Stimulated activated naive CD8-positive, alpha-beta T cell treated with anti-CD3 and anti-CD28 coated beads, Interleukin-15, Interleukin-2, amounts not matched to agents 100 ng/mL and 50 ng/mL, for 24 hours (primary cell): ENCODE measurements at regions not wholly inside any gene's neighbourhood (a gene's known extent, or its start where the extent isn't known, plus 50 kb on each side); places are given as distances from the start of the nearest gene placed in this dataset.

Source experiments
- H3K27ac Mint-ChIP-seq: one replicate; pipeline ENCODE4 v1.8.0; 2021; ENCODE audit warnings: mild to moderate bottlenecking, mixed read lengths
- H3K27me3 Mint-ChIP-seq: one replicate; pipeline ENCODE4 v1.8.0; 2021; ENCODE audit warnings: mixed read lengths
- H3K36me3 Mint-ChIP-seq: one replicate; pipeline ENCODE4 v1.8.0; 2021; ENCODE audit warnings: low read depth, mixed read lengths
- H3K4me1 Mint-ChIP-seq: one replicate; pipeline ENCODE4 v1.8.0; 2021; ENCODE audit warnings: low read depth, mixed read lengths
- H3K4me3 Mint-ChIP-seq: one replicate; pipeline ENCODE4 v1.8.0; 2021; ENCODE audit warnings: mild to moderate bottlenecking, mixed read lengths
- H3K9me3 Mint-ChIP-seq: one replicate; pipeline ENCODE4 v1.8.0; 2021; ENCODE audit warnings: mixed read lengths

GRCh38 chr1:221157026-221157761 is 278.0 kb downstream of the HLX start:
- Mint-ChIP-seq H3K9me3 (no peaks in the 10 kb centered on the region), H3K4me3 (no peak overlapping the region), H3K36me3 (no peaks in the 10 kb centered on the region), H3K27me3 (peaks cover 11% of the 10 kb centered on the region), H3K4me1 (no peaks in the 10 kb centered on the region), H3K27ac (no peak overlapping the region)

- H3K27ac Mint-ChIP-seq, result no peak overlapping the region
- peaks cover 16% of the 10 kb centered on the region for H3K27me3 Mint-ChIP-seq
- no peak overlapping the region for H3K4me3 Mint-ChIP-seq
- H3K36me3 Mint-ChIP-seq, result no peaks in the 10 kb centered on the region
- H3K9me3 Mint-ChIP-seq, result no peaks in the 10 kb centered on the region
- no peaks in the 10 kb centered on the region for H3K4me1 Mint-ChIP-seq
Observed at GRCh38 chr1:221159608-221160007, 280.4 kb downstream of the HLX start.

GRCh38 chr1:221161571-221162041 is 282.4 kb downstream of the HLX start:
- Mint-ChIP-seq H3K27me3 (peaks cover 20% of the 10 kb centered on the region), H3K36me3 (no peaks in the 10 kb centered on the region), H3K9me3 (no peaks in the 10 kb centered on the region), H3K4me3 (no peak overlapping the region), H3K4me1 (peaks cover 2% of the 10 kb centered on the region), H3K27ac (no peak overlapping the region)

GRCh38 chr1:221162352-221162751 is 283.1 kb downstream of the HLX start:
- Mint-ChIP-seq H3K36me3 (no peaks in the 10 kb centered on the region), H3K4me3 (no peak overlapping the region), H3K27ac (no peak overlapping the region), H3K9me3 (no peaks in the 10 kb centered on the region), H3K27me3 (peaks cover 23% of the 10 kb centered on the region), H3K4me1 (peaks cover 9% of the 10 kb centered on the region)

GRCh38 chr1:221162939-221163338 is 283.7 kb downstream of the HLX start:
- Mint-ChIP-seq H3K27me3 (peaks cover 28% of the 10 kb centered on the region), H3K4me3 (no peak overlapping the region)

GRCh38 chr1:221164029-221164428 is 284.8 kb downstream of the HLX start:
- no peak overlapping the region for H3K4me3 Mint-ChIP-seq
- no peaks in the 10 kb centered on the region for H3K36me3 Mint-ChIP-seq
- peaks cover 16% of the 10 kb centered on the region for H3K4me1 Mint-ChIP-seq
- no peaks in the 10 kb centered on the region for H3K9me3 Mint-ChIP-seq
- no peak overlapping the region for H3K27ac Mint-ChIP-seq
- H3K27me3 Mint-ChIP-seq, result peaks cover 28% of the 10 kb centered on the region

More at GRCh38 chr1:221162939-221163338, 283.7 kb downstream of the HLX start:
- peaks cover 15% of the 10 kb centered on the region for H3K4me1 Mint-ChIP-seq
- H3K27ac Mint-ChIP-seq, result no peak overlapping the region
- no peaks in the 10 kb centered on the region for H3K9me3 Mint-ChIP-seq
- no peaks in the 10 kb centered on the region for H3K36me3 Mint-ChIP-seq

GRCh38 chr1:221164951-221165838 is 286.0 kb downstream of the HLX start:
- H3K27ac Mint-ChIP-seq, result no peak overlapping the region
- no peaks in the 10 kb centered on the region for H3K36me3 Mint-ChIP-seq
- H3K4me1 Mint-ChIP-seq, result peaks cover 16% of the 10 kb centered on the region
- peaks cover 28% of the 10 kb centered on the region for H3K27me3 Mint-ChIP-seq
- H3K9me3 Mint-ChIP-seq, result no peaks in the 10 kb centered on the region
- no peak overlapping the region for H3K4me3 Mint-ChIP-seq

GRCh38 chr1:221165839-221166500 is 286.7 kb downstream of the HLX start:
- Mint-ChIP-seq H3K9me3 (no peaks in the 10 kb centered on the region), H3K27me3 (peaks cover 26% of the 10 kb centered on the region), H3K4me1 (peaks cover 16% of the 10 kb centered on the region), H3K4me3 (no peak overlapping the region), H3K36me3 (no peaks in the 10 kb centered on the region), H3K27ac (no peak overlapping the region)

GRCh38 chr1:221166559-221167318 is 287.5 kb downstream of the HLX start:
- H3K4me1 Mint-ChIP-seq, result peaks cover 16% of the 10 kb centered on the region
- peaks cover 19% of the 10 kb centered on the region for H3K27me3 Mint-ChIP-seq
- H3K27ac Mint-ChIP-seq, result no peak overlapping the region
- no peaks in the 10 kb centered on the region for H3K9me3 Mint-ChIP-seq
- no peak overlapping the region for H3K4me3 Mint-ChIP-seq
- H3K36me3 Mint-ChIP-seq, result no peaks in the 10 kb centered on the region

GRCh38 chr1:221169447-221169889 is 290.2 kb downstream of the HLX start:
- H3K4me1 Mint-ChIP-seq, result peaks cover 16% of the 10 kb centered on the region
- no peaks in the 10 kb centered on the region for H3K9me3 Mint-ChIP-seq
- no peak overlapping the region for H3K27ac Mint-ChIP-seq
- H3K36me3 Mint-ChIP-seq, result no peaks in the 10 kb centered on the region
- H3K4me3 Mint-ChIP-seq, result no peak overlapping the region
- peaks cover 12% of the 10 kb centered on the region for H3K27me3 Mint-ChIP-seq

GRCh38 chr1:221170171-221170570 is 290.9 kb downstream of the HLX start:
- Mint-ChIP-seq H3K27ac (no peak overlapping the region), H3K4me3 (no peak overlapping the region), H3K27me3 (peaks cover 8% of the 10 kb centered on the region), H3K36me3 (no peaks in the 10 kb centered on the region), H3K4me1 (peaks cover 16% of the 10 kb centered on the region), H3K9me3 (no peaks in the 10 kb centered on the region)

- Mint-ChIP-seq H3K4me1 (peaks cover 12% of the 10 kb centered on the region), H3K36me3 (no peaks in the 10 kb centered on the region), H3K9me3 (no peaks in the 10 kb centered on the region), H3K27ac (no peak overlapping the region), H3K27me3 (peaks cover 13% of the 10 kb centered on the region), H3K4me3 (no peak overlapping the region)
Observed at GRCh38 chr1:221171768-221172167, 292.5 kb downstream of the HLX start.

- no peak overlapping the region for H3K4me3 Mint-ChIP-seq
- H3K27me3 Mint-ChIP-seq, result peaks cover 9% of the 10 kb centered on the region
- H3K36me3 Mint-ChIP-seq, result no peaks in the 10 kb centered on the region
- H3K27ac Mint-ChIP-seq, result no peak overlapping the region
- H3K4me1 Mint-ChIP-seq, result peaks cover 1% of the 10 kb centered on the region
- H3K9me3 Mint-ChIP-seq, result no peaks in the 10 kb centered on the region
Observed at GRCh38 chr1:221172841-221173240, 293.6 kb downstream of the HLX start.

- no peak overlapping the region for H3K4me3 Mint-ChIP-seq
- no peaks in the 10 kb centered on the region for H3K4me1 Mint-ChIP-seq
- H3K9me3 Mint-ChIP-seq, result no peaks in the 10 kb centered on the region
- H3K27ac Mint-ChIP-seq, result no peak overlapping the region
- H3K36me3 Mint-ChIP-seq, result no peaks in the 10 kb centered on the region
- peaks cover 15% of the 10 kb centered on the region for H3K27me3 Mint-ChIP-seq
Observed at GRCh38 chr1:221174330-221174993, 295.2 kb downstream of the HLX start.
